GM12873 (cell line): ENCODE measurements at regions not wholly inside any gene's neighbourhood (a gene's known extent, or its start where the extent isn't known, plus 50 kb on each side); places are given as distances from the start of the nearest gene placed in this dataset.

ENCODE experiments used
- CTCF ChIP-seq: IDR thresholded peaks from 2 replicates; pipeline ENCODE4 v1.5.1; 2012; ENCODE audit warnings: low read depth, mild to moderate bottlenecking, moderate library complexity, low read length, control low read depth; ENCODE audit not compliant: insufficient read depth; ENCODE audit errors: missing control alignments

DNA sequence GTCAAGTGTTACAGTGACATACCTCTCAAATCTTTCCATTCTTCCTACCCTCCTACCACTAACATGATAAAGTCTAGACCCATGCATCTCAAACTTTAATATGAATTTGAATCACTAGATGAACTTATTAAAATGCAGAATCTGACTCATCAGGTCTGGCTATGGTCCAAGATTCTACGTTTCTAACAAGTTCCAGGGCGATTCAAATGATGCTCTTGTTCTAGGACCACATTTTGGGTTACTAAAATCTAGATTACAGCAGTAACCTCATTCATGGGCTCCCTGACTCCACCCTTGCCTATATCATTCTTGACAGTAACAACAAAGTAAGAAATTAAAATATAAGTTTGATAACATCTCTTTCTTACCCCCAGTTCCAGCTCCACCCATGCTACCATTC is 124.8 kb upstream of the LSM8 start:
- no peak for TF ChIP-seq CTCF

- TF ChIP-seq CTCF: no peak
Measured at GRCh38 chr7:118060692-118061091, 123.3 kb upstream of the LSM8 start.

- TF ChIP-seq CTCF: no peak
Measured at GRCh38 chr7:118061386-118061785, 122.6 kb upstream of the LSM8 start.

GRCh38 chr7:118072893-118073674 is 110.9 kb upstream of the LSM8 start:
- no peak for TF ChIP-seq CTCF

- TF ChIP-seq CTCF: no peak
Measured at GRCh38 chr7:118075936-118076335, 108.0 kb upstream of the LSM8 start.

DNA sequence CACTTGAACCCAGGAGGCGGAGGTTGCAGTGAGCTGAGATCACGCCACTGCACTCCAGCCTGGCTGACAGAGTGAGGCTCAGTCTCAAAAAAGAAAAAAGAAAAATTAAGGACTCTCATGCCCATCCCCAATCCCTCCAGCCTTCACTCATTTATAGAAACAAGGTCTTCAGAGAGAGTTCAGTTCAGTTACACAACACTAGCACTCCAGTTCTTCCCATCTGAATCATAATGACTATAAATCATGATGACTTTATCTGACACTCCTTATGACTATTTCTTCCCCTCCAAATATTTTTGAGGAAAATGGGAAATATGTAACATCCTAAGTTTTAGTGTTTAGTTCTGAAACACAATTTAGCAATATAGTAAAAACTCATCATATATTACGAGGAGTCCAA is 107.4 kb upstream of the LSM8 start:
- no peak for TF ChIP-seq CTCF

DNA sequence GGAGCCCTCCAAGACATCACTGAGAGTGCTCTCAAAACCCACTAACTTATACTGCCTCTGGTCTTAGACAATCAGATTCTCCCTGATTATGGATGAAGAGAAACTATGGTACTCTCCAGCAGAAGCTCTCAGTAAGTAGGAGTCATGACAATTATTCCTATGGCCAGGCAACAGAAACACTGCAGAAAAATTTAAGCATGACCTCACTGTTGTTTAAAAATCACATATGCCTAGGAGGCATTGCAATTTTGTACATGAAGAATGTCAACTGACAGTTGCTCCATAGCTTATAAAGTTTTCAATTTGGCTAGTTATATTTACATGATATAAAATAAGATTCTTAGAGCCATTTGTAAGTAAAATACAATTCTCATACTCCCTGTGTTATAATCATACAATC is 105.9 kb upstream of the LSM8 start:
- TF ChIP-seq CTCF: no peak
